Dedifferentiated amniotic fluid mesenchymal stem cell (primary cell): ENCODE measurements at regions not wholly inside any gene's neighbourhood (a gene's known extent, or its start where the extent isn't known, plus 50 kb on each side); places are given as distances from the start of the nearest gene placed in this dataset.

Experiments used
- DNase-seq: peaks from one replicate; pipeline ENCODE4 v3.0.0-alpha.2; 2016; ENCODE audit errors: extremely low spot score

GRCh38 chr17:77885678-77886386 is 72.7 kb upstream of the TNRC6C start:
- no peak for DNase-seq

GRCh38 chr17:77886387-77886728 is 72.1 kb upstream of the TNRC6C start:
- no peak for DNase-seq

- DNase-seq: no peak
These were observed 71.4 kb upstream of the TNRC6C start for GRCh38 chr17:77887110-77887463.

GRCh38 chr17:77887464-77888241 is 70.8 kb upstream of the TNRC6C start:
- DNase-seq: peak; percentile 56

GRCh38 chr17:77888242-77889134 is 70.0 kb upstream of the TNRC6C start:
- DNase-seq: no peak

GRCh38 chr17:77889135-77889505 is 69.4 kb upstream of the TNRC6C start:
- no peak for DNase-seq

- no peak for DNase-seq
These were observed 68.4 kb upstream of the TNRC6C start for GRCh38 chr17:77889866-77890760.

GRCh38 chr17:77890771-77891170 is 67.7 kb upstream of the TNRC6C start:
- no peak for DNase-seq

- no peak for DNase-seq
These were observed 66.9 kb upstream of the TNRC6C start for GRCh38 chr17:77891602-77892001.

- DNase-seq: no peak
These were observed 66.5 kb upstream of the TNRC6C start for GRCh38 chr17:77892031-77892430.

- DNase-seq: no peak
These were observed 65.9 kb upstream of the TNRC6C start for GRCh38 chr17:77892469-77893143.

- no peak for DNase-seq
These were observed 65.1 kb upstream of the TNRC6C start for GRCh38 chr17:77893144-77894044.

GRCh38 chr17:77894126-77894956 is 64.2 kb upstream of the TNRC6C start:
- no peak for DNase-seq

- no peak for DNase-seq
These were observed 60.7 kb upstream of the TNRC6C start for GRCh38 chr17:77897741-77898301.

- DNase-seq: no peak
These were observed 59.7 kb upstream of the TNRC6C start for GRCh38 chr17:77898521-77899434.

- no peak for DNase-seq
These were observed 59.0 kb upstream of the TNRC6C start for GRCh38 chr17:77899498-77899897.

GRCh38 chr17:77901481-77901880 is 57.0 kb upstream of the TNRC6C start:
- DNase-seq: no peak

GRCh38 chr17:77905266-77905665 is 53.2 kb upstream of the TNRC6C start:
- no peak for DNase-seq
